Fibroblast of gingiva (primary cell): ENCODE measurements at regions not wholly inside any gene's neighbourhood (a gene's known extent, or its start where the extent isn't known, plus 50 kb on each side); places are given as distances from the start of the nearest gene placed in this dataset.
"Not testable (repeated sequence)": the region's sequence is repeated elsewhere in the genome, so short reads cannot be mapped to it uniquely, and the experiment has no call there.

ENCODE experiments used
- DNase-seq: peaks from one replicate; pipeline ENCODE4 v3.0.0-alpha.2; 2011; ENCODE audit warnings: low read depth

DNA sequence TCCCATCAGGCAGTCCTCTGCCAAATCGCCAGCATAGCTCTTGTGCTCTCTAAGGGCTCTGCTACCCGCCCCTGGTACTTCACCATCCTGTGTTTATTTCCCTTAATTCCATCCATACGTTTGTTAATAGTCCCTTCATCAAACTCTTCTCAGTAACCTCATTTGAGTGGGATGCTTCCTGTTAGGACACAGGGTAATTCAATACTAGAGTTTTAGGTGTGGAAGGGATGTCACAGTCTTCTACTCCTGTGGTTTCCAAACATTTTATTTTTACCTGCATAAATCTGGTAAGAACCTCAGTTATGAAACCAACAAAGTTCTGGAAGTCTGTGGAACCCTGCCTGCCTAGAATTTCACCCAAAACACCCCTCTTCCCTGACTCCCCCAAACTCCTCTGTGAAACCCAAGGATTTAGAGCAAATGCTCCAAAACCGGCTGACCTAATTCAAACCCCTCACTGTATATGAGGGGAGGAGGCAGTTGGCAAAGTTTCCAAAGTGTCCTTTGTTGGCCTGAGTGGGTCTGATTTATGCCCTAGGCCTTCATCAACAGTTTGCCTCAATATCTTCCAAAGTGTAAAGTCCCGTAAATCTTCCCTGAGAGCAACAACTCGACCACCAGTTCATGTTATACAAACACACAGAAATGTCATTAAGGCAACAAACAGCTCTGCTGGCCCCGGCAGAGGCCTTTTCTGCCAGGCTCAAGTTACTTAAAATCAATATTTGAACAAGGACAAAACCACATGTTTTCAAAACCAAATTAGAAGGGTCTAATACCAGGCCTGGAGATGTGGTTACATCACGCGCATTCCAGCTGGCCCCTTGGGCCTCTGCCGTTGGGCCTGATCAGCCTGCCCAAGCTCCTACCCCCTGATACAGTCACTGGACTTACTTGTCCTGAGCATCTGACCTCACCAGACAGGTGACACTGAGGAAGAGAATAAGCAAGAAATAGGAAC, 82.4 kb upstream of the FGGY start:
- peak; percentile 74 for DNase-seq

DNA sequence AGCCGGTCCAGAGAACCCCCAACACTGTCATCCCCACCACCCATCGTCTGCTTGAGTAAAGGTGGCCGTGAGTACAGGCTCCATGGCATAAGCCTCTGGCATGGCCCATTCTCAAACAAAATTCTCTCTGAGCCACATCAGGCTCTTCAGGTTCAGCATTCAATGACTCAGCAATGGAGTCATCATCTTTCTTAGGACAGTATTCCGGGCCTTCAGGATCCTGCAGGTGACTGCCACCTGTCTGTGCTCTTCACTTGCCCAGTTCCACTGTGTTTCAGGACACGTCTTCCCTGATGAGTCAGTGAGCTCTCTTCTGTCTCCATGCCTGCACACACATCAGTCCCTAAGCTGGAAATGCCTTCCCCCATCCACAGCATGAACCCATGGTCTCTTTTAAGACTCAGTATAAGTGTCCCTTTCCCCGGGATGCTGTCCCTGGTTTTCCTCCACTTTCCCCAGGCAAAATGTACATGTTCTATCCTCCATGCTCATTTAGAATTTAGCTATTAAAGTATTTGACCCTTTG, 81.1 kb upstream of the FGGY start:
- no peak for DNase-seq

DNA sequence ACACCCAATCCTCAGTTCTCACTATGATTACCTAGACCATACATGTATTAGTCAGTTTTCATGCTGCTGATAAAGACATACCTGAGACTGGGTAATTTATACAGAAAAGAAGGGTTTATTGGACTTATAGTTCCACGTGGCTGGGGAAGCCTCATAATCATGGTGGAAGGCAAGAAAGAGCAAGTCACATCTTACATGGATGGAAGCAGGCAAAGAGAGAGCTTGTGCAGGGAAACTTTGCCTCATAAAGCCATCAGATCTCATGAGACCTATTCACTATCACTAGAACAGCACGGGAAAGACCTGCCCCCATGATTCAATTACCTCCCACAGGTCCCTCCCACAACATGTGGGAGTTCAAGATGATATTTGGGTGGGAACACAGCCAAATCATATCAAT, 79.5 kb upstream of the FGGY start:
- not testable (repeated sequence) for DNase-seq

DNA sequence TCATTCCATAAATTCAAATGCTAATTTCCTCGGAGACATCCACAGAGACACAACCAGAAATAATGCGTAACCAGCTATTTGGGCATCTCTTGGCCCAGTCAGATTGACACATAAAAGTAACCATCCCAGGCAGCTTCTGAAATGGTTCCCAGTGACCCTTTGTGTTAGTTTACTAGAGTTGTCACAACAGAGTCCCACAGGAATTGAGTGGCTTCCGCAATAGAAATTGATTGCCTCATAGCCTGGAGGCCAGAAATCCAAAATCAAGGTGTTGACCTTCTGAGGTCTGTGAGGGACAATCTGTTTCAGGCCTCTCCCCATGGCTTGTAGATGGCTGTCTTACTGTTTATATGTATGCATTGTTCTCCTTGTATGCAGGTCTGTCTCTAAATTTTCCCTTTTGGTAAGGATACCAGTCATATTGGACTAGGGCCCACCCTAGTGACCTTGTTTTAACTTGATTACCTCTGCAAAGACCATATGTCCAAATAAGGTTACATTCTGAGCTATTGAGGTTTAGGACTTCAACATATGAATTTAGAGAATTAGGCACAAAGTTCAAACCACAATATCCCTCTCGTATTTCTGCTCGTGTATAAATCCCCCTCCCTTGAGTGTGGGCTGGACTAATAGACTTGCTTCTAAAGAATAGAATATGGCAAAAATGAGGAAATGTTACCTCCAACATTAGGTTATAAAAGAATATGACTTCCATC, 78.2 kb upstream of the FGGY start:
- DNase-seq: peak; percentile 78

DNA sequence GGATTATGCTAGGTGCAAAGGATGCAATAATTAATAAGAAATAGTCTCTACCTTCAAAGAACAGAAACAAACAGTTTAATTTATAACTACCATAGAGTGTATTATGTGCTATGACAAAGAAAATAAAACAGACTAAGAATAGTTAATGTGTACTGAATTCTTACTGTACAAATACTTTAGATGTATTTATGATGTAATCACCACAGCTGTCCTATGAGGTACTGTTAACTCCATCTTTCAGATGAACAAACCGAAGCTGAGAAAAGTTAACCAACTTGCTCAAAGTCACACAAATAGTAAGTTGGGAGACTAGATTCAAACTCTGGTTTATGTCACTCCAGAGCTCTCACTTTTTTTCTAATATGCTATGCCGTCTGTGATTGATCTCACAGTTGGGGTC, 77.0 kb upstream of the FGGY start:
- DNase-seq: no peak

DNA sequence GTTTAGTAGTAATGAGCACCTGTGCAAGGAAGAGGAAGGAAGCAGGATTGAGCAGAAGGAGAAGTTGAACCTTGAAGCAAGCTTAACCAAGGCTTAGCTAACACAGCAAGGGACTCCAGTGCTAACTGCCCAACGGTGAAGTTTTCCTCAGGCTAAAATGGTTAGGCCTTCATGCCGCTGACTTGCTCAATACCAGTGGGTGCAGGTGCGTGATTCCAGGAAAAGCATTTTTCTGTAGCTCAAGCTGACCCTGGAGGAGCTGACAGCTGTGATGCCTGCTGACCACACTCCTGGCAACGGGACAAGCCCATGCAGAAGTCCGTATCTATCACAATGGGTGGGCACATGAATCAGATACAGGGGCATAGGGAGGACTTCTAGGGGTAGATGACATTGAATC, 76.5 kb upstream of the FGGY start:
- DNase-seq: no peak

DNA sequence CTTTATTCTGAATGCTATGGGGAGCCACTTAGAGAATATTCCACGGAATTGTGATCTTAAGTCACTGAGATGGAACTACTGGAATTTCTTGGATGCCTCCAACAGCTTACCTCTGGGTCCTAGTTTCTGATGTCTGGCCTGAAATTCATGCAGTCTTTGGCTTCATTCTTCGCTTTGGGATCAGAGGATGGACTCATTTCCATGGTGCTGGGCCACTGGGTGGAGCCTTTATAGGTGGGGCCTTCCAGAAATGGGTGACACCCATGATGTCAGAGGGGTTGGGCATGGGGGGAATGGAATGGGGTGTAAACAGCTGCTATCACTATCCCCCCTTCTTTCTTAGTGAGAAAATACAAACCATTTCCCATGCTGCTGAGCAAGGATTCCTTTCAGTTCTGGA, 73.7 kb upstream of the FGGY start:
- DNase-seq: no peak

DNA sequence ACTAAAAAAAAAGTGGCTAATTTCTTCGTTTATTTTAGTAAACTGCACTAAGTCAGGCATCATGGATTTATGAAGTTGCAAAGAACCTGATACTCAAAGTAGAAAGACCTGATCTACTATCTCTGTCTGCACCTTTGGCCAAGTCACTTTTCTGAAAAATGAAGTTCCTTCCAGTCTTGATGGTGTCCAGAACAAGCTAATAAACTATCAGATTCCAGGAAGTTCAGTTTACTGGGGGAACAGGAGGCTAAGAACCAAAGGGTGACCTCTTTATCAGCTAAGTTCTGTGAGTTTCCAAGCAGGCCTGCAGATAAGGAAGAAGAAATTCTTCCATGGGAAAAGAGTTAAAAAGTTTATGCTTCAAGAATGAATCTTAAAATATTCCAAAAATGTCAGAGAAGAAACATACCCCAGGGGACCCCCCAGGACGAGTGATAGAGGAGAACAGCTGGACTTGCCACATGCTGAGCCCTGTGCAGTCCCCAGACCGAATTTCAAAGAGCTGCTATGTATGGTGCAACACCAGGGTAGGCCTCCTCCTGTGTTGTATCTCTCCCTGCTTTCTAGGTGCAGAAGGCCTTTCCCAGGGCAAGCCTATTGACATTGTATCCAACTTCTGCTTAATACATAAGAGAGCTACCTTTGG, 72.8 kb upstream of the FGGY start:
- DNase-seq: peak; percentile 46

DNA sequence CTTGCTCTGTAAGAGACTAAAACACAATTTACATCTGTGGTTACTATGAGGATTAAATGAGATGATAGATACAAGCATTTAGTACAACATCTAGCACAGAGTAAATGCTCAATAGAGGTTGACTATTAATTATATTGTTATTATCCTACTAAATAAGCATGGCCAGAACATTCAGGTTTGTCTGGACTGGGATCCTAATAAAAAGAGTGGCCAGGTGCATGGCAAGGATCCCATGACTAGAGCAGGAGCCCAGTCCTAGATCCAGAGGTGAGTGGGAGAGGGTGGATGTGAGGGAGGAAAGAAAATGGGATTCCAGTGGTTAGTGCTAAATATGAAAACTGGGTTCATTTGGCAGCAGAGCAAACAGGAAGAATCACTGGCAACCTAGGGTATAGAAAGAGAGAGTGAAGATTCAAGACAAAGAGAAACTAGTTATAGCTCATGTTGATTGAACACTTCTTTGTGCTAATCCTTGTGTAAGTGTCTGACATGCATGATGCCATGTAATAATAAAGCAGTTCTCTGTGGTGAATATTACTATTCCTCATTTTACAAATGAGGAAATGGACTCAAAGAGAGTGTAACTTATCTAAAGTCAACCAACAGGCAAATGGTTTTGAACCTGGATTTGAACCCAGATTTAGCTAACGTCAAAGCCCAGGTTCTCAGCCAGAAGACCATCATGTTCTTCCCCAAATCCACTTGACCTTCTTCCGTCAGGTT, 71.1 kb upstream of the FGGY start:
- DNase-seq: no peak

DNA sequence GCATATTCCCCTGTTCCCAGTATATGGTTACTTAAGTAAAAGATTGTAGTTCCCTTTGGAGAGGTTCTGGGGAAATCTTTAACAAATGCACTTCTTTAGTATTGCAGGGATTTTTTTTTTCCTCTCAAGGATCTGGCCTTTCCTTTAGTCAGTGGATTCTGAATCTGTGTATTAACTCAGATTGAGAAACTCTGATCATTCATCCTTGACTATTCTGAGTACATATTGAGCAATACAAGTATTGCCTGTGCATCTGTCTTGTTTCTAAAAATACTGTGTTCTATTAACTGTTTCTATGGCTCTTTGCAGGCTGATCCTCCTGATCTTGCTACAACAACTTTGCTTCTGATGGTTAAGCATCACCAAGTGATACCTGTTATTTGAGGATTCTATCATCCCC, 67.8 kb upstream of the FGGY start:
- peak; percentile 88 for DNase-seq

DNA sequence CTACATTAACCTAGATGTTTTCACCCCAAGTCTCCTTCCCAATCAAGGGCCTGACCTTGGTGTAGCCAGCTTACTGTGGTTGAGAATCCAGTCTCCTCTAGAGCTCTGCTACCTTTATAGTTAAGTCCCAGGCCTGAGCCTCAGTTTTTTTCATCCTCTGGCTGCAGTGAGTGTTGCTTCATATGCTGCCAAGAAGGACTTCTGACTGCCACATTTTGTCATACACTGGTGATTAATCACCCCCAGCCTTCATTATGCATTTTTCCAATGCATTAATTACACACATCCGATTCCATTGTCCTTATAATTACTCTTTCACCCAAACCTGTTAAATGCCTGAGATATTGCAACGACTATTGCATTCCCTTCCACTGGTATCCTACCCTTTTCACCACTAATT, 66.3 kb upstream of the FGGY start:
- DNase-seq: peak; percentile 57

DNA sequence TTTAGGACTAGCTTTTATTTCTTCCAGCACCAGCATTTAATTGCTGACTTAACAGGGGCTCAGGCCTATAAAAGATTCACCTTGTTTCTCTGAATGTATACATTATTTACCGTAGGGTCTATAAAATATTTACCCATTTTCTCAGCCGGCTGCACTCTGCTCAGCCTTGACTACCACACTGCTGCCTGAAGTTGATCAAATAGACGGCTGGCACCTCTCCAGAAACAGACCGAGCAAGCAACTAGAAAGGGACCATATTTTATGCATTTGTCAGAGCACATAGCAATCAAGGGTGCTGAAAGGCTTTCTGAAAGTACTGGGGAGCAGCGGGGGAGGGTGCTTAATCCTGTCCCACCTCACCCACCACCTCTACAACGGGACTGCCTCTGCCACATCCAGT, 64.7 kb upstream of the FGGY start:
- DNase-seq: no peak

DNA sequence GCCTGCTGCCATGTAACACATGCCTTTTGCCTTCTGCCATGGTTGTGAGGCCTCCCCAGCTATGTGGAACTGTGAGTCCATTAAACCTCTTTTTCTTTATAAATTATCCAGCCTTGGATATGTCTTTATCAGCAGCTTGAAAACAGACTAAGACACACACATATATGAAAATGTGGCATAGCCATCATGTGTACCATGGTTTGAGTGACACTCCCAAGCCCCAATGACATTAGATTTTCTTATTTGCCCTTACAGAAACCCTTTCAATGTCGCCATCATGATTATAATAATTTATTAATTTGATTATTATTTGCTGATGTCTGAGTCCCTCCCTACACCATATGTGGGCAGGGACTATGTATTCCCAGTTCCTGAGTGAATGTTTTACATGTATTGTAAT, 63.5 kb upstream of the FGGY start:
- DNase-seq: no peak

DNA sequence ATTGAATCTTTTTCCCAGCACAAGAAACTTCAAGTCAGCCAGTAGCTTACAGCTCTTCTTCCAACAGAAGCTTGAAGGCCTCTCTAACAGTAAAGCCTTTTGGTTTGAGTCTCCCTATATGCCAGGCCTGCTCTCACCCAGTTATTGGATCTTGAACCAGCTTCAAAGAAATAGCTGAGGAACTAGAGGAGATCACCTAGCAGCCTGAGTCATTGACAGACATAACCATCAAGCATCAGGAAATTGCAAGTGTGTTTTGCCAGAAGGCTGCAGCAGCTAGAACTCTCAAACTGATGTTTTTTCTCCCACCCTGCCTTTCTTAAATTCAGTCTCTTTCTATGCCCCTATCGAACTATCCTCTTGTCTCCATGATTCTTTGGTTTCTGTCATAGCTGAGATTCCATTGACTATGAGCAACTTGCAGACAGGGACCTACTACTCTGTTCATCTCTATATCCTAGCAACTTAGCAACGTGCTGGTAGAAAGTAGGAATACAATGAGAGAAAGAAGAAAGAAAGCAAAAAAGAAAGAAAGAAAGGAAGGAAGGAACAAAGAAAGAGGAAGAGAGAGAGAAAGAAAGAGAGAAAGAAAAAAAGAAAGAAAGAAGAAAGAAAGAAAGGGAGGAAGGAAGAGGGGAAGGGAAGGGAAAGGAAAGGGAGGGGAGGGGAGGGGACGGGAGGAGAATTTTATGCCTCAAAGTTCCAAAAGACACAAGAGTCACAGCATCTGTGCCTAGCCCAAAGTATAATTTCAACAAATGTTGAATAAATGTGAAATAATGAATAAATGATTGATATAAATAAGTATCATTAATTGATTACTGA, 60.0 kb upstream of the FGGY start:
- no peak for DNase-seq

DNA sequence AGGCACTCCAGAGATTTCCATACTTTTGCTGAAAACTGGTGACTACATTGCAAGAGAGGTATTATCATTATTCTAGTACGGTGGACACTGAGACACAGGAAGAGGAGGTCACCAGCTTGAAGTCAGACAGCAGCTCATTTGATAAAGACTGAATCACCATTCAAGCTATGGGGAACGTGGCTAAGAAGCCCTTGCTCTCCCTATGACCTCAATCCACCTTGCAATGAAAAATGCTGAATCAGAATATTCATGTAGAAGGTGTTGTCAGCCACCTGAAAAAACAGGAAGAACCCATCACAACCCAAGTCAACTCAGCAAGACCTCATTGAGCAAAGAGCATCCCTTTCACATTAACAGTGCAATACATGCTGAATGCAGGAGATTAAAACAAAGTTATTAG, 59.0 kb upstream of the FGGY start:
- DNase-seq: no peak

DNA sequence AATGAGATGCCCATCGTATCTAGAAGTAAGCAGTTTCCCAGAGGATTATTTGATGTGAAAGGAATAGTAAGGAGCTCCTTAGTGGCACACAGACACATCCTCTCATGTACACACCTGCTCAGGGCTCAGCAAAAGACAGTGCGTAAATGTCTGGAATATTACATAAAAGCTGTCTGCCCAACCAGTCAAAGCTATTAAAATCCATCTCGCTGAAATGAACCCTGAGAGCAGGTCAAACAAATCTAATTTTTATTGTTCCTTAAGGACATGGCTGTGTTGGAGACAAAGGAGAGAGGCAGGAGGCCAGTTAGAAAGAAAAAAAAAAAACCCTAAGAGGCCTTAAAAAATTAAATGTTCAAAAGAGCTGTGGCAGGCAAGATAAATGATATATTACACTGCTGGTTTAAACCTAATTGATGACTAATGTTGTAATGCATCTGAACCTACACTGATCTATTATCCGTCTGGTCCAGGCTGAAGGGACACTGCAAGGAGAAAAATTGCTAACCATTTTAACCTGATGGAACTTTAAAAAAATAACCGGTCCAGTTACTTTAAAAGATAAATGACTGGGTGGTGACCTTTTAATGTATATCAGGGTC, 58.5 kb upstream of the FGGY start:
- no peak for DNase-seq

DNA sequence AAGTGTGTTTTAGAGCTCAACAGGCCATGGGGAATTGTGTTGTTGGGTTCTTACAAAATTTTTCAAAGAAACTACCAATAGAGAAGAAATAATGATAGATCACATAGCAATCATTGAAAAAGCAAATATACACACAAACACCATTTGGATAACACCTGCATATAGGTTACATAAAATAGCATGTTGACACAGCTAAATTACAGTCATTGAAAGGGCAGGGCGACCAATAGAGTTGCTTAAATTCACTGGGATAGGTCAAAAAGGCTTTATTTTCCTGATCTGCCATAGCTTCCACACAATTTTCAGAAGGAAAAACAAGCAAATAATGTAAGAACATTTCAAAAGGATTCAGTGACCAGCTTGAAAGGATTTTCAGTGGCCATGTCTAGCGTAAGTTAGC, 57.9 kb upstream of the FGGY start:
- no peak for DNase-seq

DNA sequence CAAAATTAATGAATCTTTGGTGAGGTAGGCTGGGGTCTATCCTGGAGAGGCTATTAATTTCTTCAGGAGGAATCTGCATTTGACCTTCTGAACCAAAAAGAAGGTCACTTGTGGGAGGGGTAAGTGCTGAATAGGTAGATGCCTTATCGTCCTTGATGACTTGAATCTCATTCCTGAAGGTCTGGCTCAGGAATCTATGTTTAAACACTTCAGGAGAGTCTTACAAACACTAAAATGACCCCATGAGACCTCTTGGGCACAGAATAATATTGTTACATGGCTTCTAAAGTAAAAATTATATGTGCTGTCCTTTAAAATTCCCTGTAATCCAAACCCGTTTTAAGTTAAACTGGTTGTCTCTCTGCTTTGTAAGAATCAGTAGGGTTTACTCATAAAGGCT, 55.0 kb upstream of the FGGY start:
- no peak for DNase-seq

DNA sequence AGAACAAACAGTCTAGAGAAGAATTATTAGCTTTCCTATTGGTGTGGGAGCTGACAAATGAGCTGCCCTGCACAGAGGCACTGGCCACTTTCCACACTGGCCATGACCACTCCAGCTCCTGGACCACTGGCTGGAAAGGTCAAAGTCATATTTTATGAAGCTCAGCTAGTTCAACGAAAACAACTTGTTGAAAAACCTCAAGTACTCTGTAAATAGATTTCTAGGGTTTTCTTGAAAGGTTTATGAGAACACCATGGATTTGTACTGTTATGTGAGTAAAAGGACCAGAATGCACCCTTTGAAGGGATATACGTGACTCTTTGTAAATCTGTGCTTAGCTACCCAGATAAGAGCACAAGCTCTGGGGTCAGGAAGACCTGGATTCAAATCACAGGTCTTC, 54.5 kb upstream of the FGGY start:
- no peak for DNase-seq

DNA sequence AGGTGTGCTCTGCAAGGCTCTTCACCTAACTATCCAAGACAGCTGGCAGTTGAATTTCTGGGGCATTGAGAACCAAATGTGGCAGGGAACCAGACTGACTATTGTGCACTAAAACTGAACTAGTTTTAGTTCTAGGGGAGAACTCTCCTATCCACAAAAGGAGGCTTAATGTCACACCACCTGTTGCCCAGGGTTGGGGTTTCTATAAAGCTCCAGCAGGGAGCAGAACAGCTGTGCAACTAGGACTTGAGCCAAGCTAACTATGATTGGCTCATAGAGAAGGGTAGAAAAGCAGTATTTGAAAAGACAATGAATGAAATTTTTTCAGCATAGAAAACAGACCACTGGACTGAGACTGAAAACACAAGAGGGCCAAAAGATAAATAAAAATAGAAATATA, 53.3 kb upstream of the FGGY start:
- no peak for DNase-seq

DNA sequence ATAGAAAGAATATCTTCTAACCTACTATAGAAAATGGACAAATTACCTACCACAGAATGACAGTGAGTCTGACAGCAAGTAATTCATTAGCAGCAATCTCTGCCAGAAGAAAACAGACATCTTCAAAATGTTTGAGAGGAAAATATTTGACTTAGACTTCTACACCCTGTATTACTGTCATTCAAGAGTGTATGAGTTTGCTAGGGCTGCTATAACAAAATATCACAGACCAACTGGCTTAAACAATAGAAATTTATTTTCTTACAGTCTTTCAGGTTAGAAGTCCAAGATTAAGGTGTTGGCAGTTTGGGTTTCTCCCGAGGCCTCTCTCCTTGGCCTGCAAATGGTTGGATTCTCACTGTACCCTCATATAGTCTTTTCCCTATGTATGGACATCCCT, 52.9 kb upstream of the FGGY start:
- DNase-seq: no peak
